ENCODE measurements at regions not wholly inside any gene's neighbourhood (a gene's known extent, or its start where the extent isn't known, plus 50 kb on each side); places are given as distances from the start of the nearest gene placed in this dataset.

DNA sequence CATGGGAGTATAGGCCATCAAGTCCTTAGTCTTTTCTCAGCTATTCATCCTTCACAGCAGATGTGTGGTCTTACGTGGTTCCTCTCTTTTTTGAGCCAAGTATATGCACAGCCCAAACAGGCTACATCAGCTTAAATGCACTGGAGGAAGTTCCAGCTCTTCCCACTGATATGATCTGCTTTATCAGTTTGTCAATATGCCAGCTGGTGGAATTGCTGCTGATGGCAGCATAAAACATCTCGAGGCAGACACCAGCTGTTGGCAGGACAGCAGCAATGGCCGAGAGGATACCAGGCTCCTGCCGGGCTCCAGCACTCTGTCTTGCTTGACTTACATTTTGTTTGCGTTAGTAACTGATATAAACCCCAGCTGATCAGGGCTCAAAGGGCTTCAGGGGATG is 143.4 kb downstream of the TENT4A start:
- no peak for DNase-seq (ENCODE audit: low spot score)
- in situ Hi-C loops (cut with MboI; ENCODE audit: low pct_unique_long_range_greater_than_20kb, low sequenced_read_pairs, unreplicated experiment) = no loop called here
- TF ChIP-seq, protein P1, sequence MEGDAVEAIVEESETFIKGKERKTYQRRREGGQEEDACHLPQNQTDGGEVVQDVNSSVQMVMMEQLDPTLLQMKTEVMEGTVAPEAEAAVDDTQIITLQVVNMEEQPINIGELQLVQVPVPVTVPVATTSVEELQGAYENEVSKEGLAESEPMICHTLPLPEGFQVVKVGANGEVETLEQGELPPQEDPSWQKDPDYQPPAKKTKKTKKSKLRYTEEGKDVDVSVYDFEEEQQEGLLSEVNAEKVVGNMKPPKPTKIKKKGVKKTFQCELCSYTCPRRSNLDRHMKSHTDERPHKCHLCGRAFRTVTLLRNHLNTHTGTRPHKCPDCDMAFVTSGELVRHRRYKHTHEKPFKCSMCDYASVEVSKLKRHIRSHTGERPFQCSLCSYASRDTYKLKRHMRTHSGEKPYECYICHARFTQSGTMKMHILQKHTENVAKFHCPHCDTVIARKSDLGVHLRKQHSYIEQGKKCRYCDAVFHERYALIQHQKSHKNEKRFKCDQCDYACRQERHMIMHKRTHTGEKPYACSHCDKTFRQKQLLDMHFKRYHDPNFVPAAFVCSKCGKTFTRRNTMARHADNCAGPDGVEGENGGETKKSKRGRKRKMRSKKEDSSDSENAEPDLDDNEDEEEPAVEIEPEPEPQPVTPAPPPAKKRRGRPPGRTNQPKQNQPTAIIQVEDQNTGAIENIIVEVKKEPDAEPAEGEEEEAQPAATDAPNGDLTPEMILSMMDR (IDR thresholded peaks at IDR 0.05; ENCODE audit: extremely low read depth, insufficient read depth, missing control alignments) = no peak

- in situ Hi-C loops (cut with MboI; ENCODE audit: low pct_unique_long_range_greater_than_20kb, low sequenced_read_pairs, unreplicated experiment) = no loop called here
- DNase-seq (ENCODE audit: low spot score) = no peak
- TF ChIP-seq, protein P1 (IDR thresholded peaks at IDR 0.05; ENCODE audit: extremely low read depth, insufficient read depth, missing control alignments) = no peak
Measured at GRCh38 chr5:6858419-6858818, 145.2 kb downstream of the TENT4A start.

DNA sequence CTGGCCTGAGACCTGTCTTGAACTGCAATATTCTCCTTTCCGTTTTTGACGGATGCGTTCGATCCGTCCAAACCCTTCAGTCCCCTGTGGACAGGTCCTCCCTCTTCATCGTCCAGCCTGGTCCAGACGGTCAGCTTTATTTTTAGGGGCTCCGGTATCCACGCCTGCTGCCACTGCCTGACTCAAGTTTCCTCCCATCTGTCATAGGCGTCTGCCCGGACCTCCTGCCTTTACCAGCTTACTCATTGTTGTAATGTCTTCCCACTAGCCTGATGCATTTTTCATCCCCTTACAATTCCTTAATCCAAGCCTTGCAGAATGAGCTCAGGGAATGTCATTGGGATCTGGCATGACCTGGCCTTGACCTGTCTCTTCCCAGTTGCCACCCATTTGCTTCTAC is 145.8 kb downstream of the TENT4A start:
- TF ChIP-seq, protein P1 (IDR thresholded peaks at IDR 0.05; ENCODE audit: extremely low read depth, insufficient read depth, missing control alignments) = no peak
- no peak for DNase-seq (ENCODE audit: low spot score)
- in situ Hi-C loops (cut with MboI; ENCODE audit: low pct_unique_long_range_greater_than_20kb, low sequenced_read_pairs, unreplicated experiment) = no loop called here

DNA sequence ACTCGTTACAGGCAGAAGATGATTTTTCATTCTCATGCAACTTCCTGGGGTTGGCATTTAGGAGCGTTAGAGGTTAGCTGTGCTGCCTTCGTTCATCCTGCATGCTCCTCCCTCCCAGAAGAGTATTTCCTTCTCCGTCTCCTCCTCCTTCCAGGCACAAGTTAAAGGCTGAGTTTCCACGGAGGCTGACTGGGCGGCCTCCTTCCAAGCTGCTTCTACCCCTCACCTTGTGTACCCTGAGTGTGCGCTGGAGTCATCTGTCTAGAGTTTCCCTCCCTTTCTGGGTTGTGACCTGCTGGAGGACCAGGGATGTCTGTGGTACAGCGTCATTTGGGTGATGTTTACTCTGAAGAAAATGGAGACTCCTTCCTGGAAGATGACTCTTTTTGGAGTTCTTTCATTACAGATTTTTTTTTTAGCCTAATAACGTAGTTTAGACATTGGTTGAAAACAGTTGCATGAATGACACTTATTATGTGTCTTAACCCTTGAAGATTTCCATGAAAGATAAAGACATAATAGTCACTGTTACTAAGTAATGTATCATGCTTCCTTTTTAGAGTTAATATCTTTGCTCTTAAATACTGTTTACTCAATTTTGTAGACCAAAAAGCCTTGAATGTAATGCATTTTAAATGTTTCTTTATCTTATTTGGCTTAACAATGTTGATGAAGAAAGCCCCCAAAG is 146.9 kb downstream of the TENT4A start:
- in situ Hi-C loops (cut with MboI; ENCODE audit: low pct_unique_long_range_greater_than_20kb, low sequenced_read_pairs, unreplicated experiment) = no loop called here
- no peak for DNase-seq (ENCODE audit: low spot score)
- TF ChIP-seq, protein P1 (IDR thresholded peaks at IDR 0.05; ENCODE audit: extremely low read depth, insufficient read depth, missing control alignments) = no peak

DNA sequence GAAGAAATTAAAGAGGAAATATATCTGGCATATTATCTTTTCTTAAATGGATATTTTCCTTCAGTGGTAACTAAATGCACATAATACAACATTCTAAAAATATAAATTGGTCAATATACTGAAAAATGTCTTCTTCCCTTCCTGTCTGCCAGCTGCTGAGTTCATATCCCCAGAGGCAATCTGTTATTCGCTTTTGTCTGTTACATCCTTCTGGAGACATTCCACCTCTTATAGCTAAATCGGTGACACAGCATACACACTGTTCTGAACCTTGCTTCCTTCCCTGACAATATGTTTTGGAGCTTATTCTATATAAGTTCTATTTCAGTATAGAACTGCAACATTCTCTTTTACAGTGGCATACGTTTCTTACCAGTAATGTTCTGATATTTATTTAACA is 147.8 kb downstream of the TENT4A start:
- TF ChIP-seq, protein P1 (IDR thresholded peaks at IDR 0.05; ENCODE audit: extremely low read depth, insufficient read depth, missing control alignments) = no peak
- DNase-seq (ENCODE audit: low spot score) = no peak
- in situ Hi-C loops (cut with MboI; ENCODE audit: low pct_unique_long_range_greater_than_20kb, low sequenced_read_pairs, unreplicated experiment) = no loop called here

DNA sequence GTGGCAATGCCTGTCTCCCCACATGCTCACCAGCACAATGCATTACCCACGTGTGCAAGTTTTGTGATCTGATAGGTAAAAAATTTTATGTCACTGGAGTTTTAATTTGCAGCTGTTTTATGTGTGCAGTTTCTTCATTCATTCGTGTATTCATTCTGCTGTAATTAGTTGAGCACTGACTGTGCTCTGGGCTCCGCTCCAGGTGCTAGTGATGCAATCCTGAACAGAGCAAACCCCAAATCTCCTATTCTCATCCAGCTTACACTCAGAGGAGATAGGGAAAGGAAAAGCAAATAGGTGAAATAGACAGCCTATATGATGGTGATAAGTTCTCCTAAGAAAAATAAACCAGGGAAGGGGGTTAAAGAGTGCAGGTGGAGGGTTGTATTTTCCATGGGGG is 148.4 kb downstream of the TENT4A start:
- TF ChIP-seq, protein P1 (IDR thresholded peaks at IDR 0.05; ENCODE audit: extremely low read depth, insufficient read depth, missing control alignments) = no peak
- in situ Hi-C loops (cut with MboI; ENCODE audit: low pct_unique_long_range_greater_than_20kb, low sequenced_read_pairs, unreplicated experiment) = no loop called here
- no peak for DNase-seq (ENCODE audit: low spot score)

All from GM13977 (cell line).